ENCODE measurements at regions not wholly inside any gene's neighbourhood (a gene's known extent, or its start where the extent isn't known, plus 50 kb on each side); places are given as distances from the start of the nearest gene placed in this dataset.
"Not testable (repeated sequence)": the region's sequence is repeated elsewhere in the genome, so short reads cannot be mapped to it uniquely, and the experiment has no call there.

- H3K27ac ChIP-seq (ENCODE audit: low read length); BruUV-seq (replicated peaks); POLR2A ChIA-PET (ENCODE audit: unreplicated experiment); intact Hi-C loops (cut with micrococcal nuclease); H3K27me3 ChIP-seq (ENCODE audit: low read length); H3K4me1 ChIP-seq (ENCODE audit: insufficient read depth, low read length); ATAC-seq; H2AFZ ChIP-seq (ENCODE audit: low read length); H4K20me1 ChIP-seq (ENCODE audit: low read length); H3K4me2 ChIP-seq (ENCODE audit: low read length); H3K9ac ChIP-seq (ENCODE audit: low read length); H3K36me3 ChIP-seq (ENCODE audit: low read depth, low read length); H3K79me2 ChIP-seq (ENCODE audit: low read length); H3K9me2 ChIP-seq (replicated peaks; ENCODE audit: low read length); H3F3A ChIP-seq (ENCODE audit: low read length, unreplicated experiment); H3K9me3 ChIP-seq (ENCODE audit: low read length); H3K4me3 ChIP-seq (ENCODE audit: low read length); CTCF ChIA-PET: not testable (repeated sequence)
- peak; percentile 2 for DNase-seq
Observed at GRCh38 chr4:4116901-4117300, 109.8 kb downstream of the OTOP1 start.

GRCh38 chr4:4134368-4134767, 92.4 kb downstream of the OTOP1 start:
- H4K20me1 ChIP-seq (ENCODE audit: low read length); ATAC-seq; H3K9ac ChIP-seq (ENCODE audit: low read length); H3F3A ChIP-seq (ENCODE audit: low read length, unreplicated experiment); H3K4me3 ChIP-seq (ENCODE audit: low read length); H2AFZ ChIP-seq (ENCODE audit: low read length); POLR2A ChIA-PET (ENCODE audit: unreplicated experiment); intact Hi-C loops (cut with micrococcal nuclease); H3K79me2 ChIP-seq (ENCODE audit: low read length); H3K36me3 ChIP-seq (ENCODE audit: low read depth, low read length); H3K27me3 ChIP-seq (ENCODE audit: low read length); H3K27ac ChIP-seq (ENCODE audit: low read length); H3K9me2 ChIP-seq (replicated peaks; ENCODE audit: low read length); H3K4me2 ChIP-seq (ENCODE audit: low read length); H3K9me3 ChIP-seq (ENCODE audit: low read length); CTCF ChIA-PET; H3K4me1 ChIP-seq (ENCODE audit: insufficient read depth, low read length); DNase-seq; BruUV-seq (replicated peaks): not testable (repeated sequence)

- H3K9ac ChIP-seq (ENCODE audit: low read length); H3K79me2 ChIP-seq (ENCODE audit: low read length); H3K4me1 ChIP-seq (ENCODE audit: insufficient read depth, low read length); intact Hi-C loops (cut with micrococcal nuclease); H3K9me2 ChIP-seq (replicated peaks; ENCODE audit: low read length); H3F3A ChIP-seq (ENCODE audit: low read length, unreplicated experiment); ATAC-seq; H3K27me3 ChIP-seq (ENCODE audit: low read length); BruUV-seq (replicated peaks); H4K20me1 ChIP-seq (ENCODE audit: low read length); POLR2A ChIA-PET (ENCODE audit: unreplicated experiment); H3K36me3 ChIP-seq (ENCODE audit: low read depth, low read length); H2AFZ ChIP-seq (ENCODE audit: low read length); H3K27ac ChIP-seq (ENCODE audit: low read length); H3K9me3 ChIP-seq (ENCODE audit: low read length); H3K4me3 ChIP-seq (ENCODE audit: low read length); DNase-seq; H3K4me2 ChIP-seq (ENCODE audit: low read length); CTCF ChIA-PET: not testable (repeated sequence)
Observed at GRCh38 chr4:4136621-4137020, 90.1 kb downstream of the OTOP1 start.

Data from PC-3 (cell line).